ENCODE measurements at regions not wholly inside any gene's neighbourhood (a gene's known extent, or its start where the extent isn't known, plus 50 kb on each side); places are given as distances from the start of the nearest gene placed in this dataset.
"Not testable (repeated sequence)": the region's sequence is repeated elsewhere in the genome, so short reads cannot be mapped to it uniquely, and the experiment has no call there.

- CTCF ChIA-PET; POLR2A ChIA-PET (ENCODE audit: low non-redundant PET); H3K27ac ChIP-seq; DNase-seq (ENCODE audit: low spot score): not testable (repeated sequence)
Observed at GRCh38 chr16:32084656-32085401, 168.3 kb upstream of the TP53TG3D start.

- POLR2A ChIA-PET (ENCODE audit: low non-redundant PET); DNase-seq (ENCODE audit: low spot score); CTCF ChIA-PET; H3K27ac ChIP-seq: not testable (repeated sequence)
Observed at GRCh38 chr16:32085438-32086141, 167.5 kb upstream of the TP53TG3D start.

- CTCF ChIA-PET; DNase-seq (ENCODE audit: low spot score); POLR2A ChIA-PET (ENCODE audit: low non-redundant PET); H3K27ac ChIP-seq: not testable (repeated sequence)
Observed at GRCh38 chr16:32115562-32115961, 137.5 kb upstream of the TP53TG3D start.

- no peak overlapping the region for H3K27ac ChIP-seq
- DNase-seq (ENCODE audit: low spot score) = no peak
- TF ChIP-seq CTCF (conservative IDR thresholded peaks at IDR 0.05; ENCODE audit: low read depth) = no peak
- ChIA-PET CTCF (no interaction called here), POLR2A (ENCODE audit: low non-redundant PET) (no interaction called here)
Observed at GRCh38 chr16:32116080-32116479, 137.0 kb upstream of the TP53TG3D start.

GRCh38 chr16:32116533-32116932 is 136.6 kb upstream of the TP53TG3D start:
- CTCF ChIA-PET; POLR2A ChIA-PET (ENCODE audit: low non-redundant PET); DNase-seq (ENCODE audit: low spot score); H3K27ac ChIP-seq: not testable (repeated sequence)

- H3K27ac ChIP-seq; DNase-seq (ENCODE audit: low spot score); CTCF ChIA-PET; POLR2A ChIA-PET (ENCODE audit: low non-redundant PET): not testable (repeated sequence)
Observed at GRCh38 chr16:32120372-32120771, 132.7 kb upstream of the TP53TG3D start.

- H3K27ac ChIP-seq; POLR2A ChIA-PET (ENCODE audit: low non-redundant PET); CTCF ChIA-PET; DNase-seq (ENCODE audit: low spot score): not testable (repeated sequence)
Observed at GRCh38 chr16:32120779-32121178, 132.3 kb upstream of the TP53TG3D start.

- CTCF ChIA-PET = not testable (repeated sequence)
Observed at GRCh38 chr16:32121273-32121900, 131.7 kb upstream of the TP53TG3D start.

GRCh38 chr16:32152434-32152833 is 100.7 kb upstream of the TP53TG3D start:
- POLR2A ChIA-PET (ENCODE audit: low non-redundant PET); H3K27ac ChIP-seq; CTCF ChIA-PET; DNase-seq (ENCODE audit: low spot score): not testable (repeated sequence)

More at GRCh38 chr16:32121273-32121900, 131.7 kb upstream of the TP53TG3D start:
- POLR2A ChIA-PET (ENCODE audit: low non-redundant PET); H3K27ac ChIP-seq; DNase-seq (ENCODE audit: low spot score): not testable (repeated sequence)

- DNase-seq (ENCODE audit: low spot score); CTCF ChIA-PET; POLR2A ChIA-PET (ENCODE audit: low non-redundant PET); H3K27ac ChIP-seq: not testable (repeated sequence)
Observed at GRCh38 chr16:32187918-32188669, 65.0 kb upstream of the TP53TG3D start.

- DNase-seq (ENCODE audit: low spot score); CTCF ChIA-PET: not testable (repeated sequence)
Observed at GRCh38 chr16:32202585-32202984, 50.5 kb upstream of the TP53TG3D start.

More at GRCh38 chr16:32202585-32202984, 50.5 kb upstream of the TP53TG3D start:
- H3K27ac ChIP-seq; POLR2A ChIA-PET (ENCODE audit: low non-redundant PET): not testable (repeated sequence)

Measured in RWPE1 (cell line).